Endothelial cell of umbilical vein (primary cell): ENCODE measurements at regions not wholly inside any gene's neighbourhood (a gene's known extent, or its start where the extent isn't known, plus 50 kb on each side); places are given as distances from the start of the nearest gene placed in this dataset.

Source experiments
- CTCF ChIP-seq, 2 donors: IDR thresholded peaks; 1 replicate in 1 of 2; 2 replicates in 1 of 2; pipeline ENCODE4 v1.5.1; 2011; ENCODE audit warnings: low read length in 2 of 2, mild to moderate bottlenecking in 2 of 2, moderate library complexity in 2 of 2, control low read depth in 1 of 2, inconsistent platforms in 1 of 2, low read depth in 1 of 2; ENCODE audit not compliant: insufficient read depth in 1 of 2; ENCODE audit errors: extremely low read depth in 1 of 2
- EZH2 ChIP-seq: IDR thresholded peaks from 2 replicates; pipeline ENCODE4 v1.6.1; 2012; ENCODE audit warnings: borderline replicate concordance, low read depth, mild to moderate bottlenecking, moderate library complexity, low read length, inconsistent platforms; ENCODE audit not compliant: severe bottlenecking
- FOS ChIP-seq: IDR thresholded peaks from 2 replicates; pipeline ENCODE4 v1.6.1; 2011; ENCODE audit warnings: mild to moderate bottlenecking, low read length, moderate library complexity, borderline replicate concordance; ENCODE audit not compliant: insufficient read depth
- JUN ChIP-seq: IDR thresholded peaks from 2 replicates; pipeline ENCODE4 v1.6.1; 2011; ENCODE audit warnings: borderline replicate concordance, low read depth; ENCODE audit not compliant: insufficient read length, insufficient read depth
- MAX ChIP-seq: IDR thresholded peaks from 2 replicates; pipeline ENCODE4 v1.6.1; 2011; ENCODE audit not compliant: insufficient read depth, insufficient read length
- MYC ChIP-seq: IDR thresholded peaks from one replicate; pipeline ENCODE4 v1.6.1; 2011; ENCODE audit warnings: mild to moderate bottlenecking, low read depth, low read length
- POLR2A ChIP-seq: IDR thresholded peaks from 2 replicates; pipeline ENCODE4 v1.6.1; 2012; ENCODE audit warnings: low read depth, mild to moderate bottlenecking, control low read depth, low read length
- POLR2AphosphoS5 ChIP-seq: IDR thresholded peaks from 2 replicates; pipeline ENCODE4 v1.6.1; 2012; ENCODE audit warnings: low read depth, mild to moderate bottlenecking, control low read depth, low read length, moderate library complexity; ENCODE audit not compliant: insufficient read depth

DNA sequence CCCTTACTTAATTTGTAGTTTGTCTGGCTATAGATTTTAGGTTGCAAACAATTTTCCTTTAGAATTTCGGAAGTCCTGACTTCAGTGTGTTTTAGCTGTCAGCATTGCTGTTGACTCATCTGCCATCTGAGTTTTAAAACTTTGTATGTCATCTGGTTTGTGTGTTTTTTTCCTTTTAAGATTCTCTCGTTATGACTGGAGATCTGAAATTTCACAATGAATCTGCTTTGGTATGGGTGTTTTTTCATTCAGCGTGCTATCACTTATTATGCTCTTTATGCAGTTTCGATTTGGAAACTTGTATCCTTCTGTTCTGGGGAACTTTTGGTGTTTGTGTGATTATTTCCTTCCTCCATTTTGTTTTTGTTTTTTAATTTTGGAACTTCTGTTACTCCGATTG, 53.7 kb upstream of the ZNF280D start:
- TF ChIP-seq CTCF (IDR thresholded peaks at IDR 0.05; ENCODE audit: extremely low read depth in 1 of 2, insufficient read depth in 1 of 2, low read depth in 1 of 2, low read length in 2 of 2): no peak
- no peak for TF ChIP-seq POLR2A
- TF ChIP-seq EZH2: no peak
- no peak for TF ChIP-seq POLR2AphosphoS5
- no peak for TF ChIP-seq FOS
- TF ChIP-seq MAX: no peak
- TF ChIP-seq MYC: no peak
- no peak for TF ChIP-seq JUN
